Erythroblast (primary cell): ENCODE measurements at regions not wholly inside any gene's neighbourhood (a gene's known extent, or its start where the extent isn't known, plus 50 kb on each side); places are given as distances from the start of the nearest gene placed in this dataset.

Source experiments
- GATA1 ChIP-seq: IDR thresholded peaks from 2 replicates; pipeline ENCODE4 v1.6.1; 2011; ENCODE audit warnings: low read depth, mild to moderate bottlenecking, control low read depth, low read length, moderate library complexity
- POLR2A ChIP-seq: IDR thresholded peaks from 2 replicates; pipeline ENCODE4 v1.6.1; 2011; ENCODE audit warnings: mild to moderate bottlenecking, low read length

DNA sequence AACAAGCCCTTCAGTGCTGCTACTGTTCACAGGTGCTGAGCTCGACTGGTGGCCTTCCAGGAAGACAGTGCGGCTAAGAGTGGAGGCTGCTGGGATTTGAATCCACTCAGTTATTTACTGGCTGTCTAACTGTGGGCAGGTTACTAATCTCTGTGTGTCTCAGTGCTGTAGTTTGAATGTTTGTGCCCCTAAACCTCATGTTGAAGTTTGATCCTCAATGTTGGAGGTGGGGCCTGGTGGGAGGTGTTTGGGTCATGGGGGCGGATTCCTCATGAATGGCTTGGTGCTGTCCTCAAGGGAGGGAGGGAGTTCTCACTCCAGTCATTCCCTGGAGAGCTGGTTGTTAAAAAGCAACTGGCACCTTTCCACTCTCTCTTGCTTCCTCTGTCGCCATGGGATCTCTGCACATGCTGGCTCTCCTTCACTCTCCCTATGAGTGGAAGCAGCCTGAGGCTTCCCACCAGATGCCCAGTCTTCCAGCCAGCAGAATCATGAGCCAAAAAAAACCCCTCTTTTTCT lies 334.8 kb downstream of the RPS6KC1 start:
- TF ChIP-seq POLR2A = no peak
- TF ChIP-seq GATA1 = no peak
